Activated B cell treated with CpG ODN at 0.5 μM for 24 hours (primary cell): ENCODE measurements at regions not wholly inside any gene's neighbourhood (a gene's known extent, or its start where the extent isn't known, plus 50 kb on each side); places are given as distances from the start of the nearest gene placed in this dataset.
"Not testable (repeated sequence)": the region's sequence is repeated elsewhere in the genome, so short reads cannot be mapped to it uniquely, and the experiment has no call there.

Source experiments
- ATAC-seq: fragments of 200-7000 bp; cut with Tn5 transposase; one replicate; pipeline ENCODE4 v1.10.0; 2021; ENCODE audit warnings: low read depth, mild to moderate bottlenecking, moderate library complexity
- CTCF ChIA-PET: fragments of 350-600 bp; sonication (Branson Sonifier 250); formaldehyde crosslinking; loops from one replicate; lab custom pipeline; 2021; ENCODE audit warnings: antibody characterized with exemption; lab: Charles Lee
- POLR2A ChIA-PET: fragments of 350-600 bp; sonication (Branson Sonifier 250); formaldehyde crosslinking; loops from one replicate; lab custom pipeline; 2021; ENCODE audit warnings: antibody characterized with exemption; lab: Charles Lee
- DNase-seq: peaks from one replicate; pipeline ENCODE4 v3.0.0; 2022
- H3K27ac Mint-ChIP-seq: one replicate; pipeline ENCODE4 v1.8.0; 2020; ENCODE audit warnings: mixed read lengths
- H3K27me3 Mint-ChIP-seq: one replicate; pipeline ENCODE4 v1.8.0; 2021; ENCODE audit warnings: mixed read lengths
- H3K36me3 Mint-ChIP-seq: one replicate; pipeline ENCODE4 v1.8.0; 2021; ENCODE audit warnings: low read depth, mixed read lengths
- H3K4me1 Mint-ChIP-seq: one replicate; pipeline ENCODE4 v1.8.0; 2021; ENCODE audit warnings: mixed read lengths
- H3K4me3 Mint-ChIP-seq: one replicate; pipeline ENCODE4 v1.8.0; 2020; ENCODE audit warnings: mild to moderate bottlenecking, mixed read lengths
- H3K9me3 Mint-ChIP-seq: one replicate; pipeline ENCODE4 v1.8.0; 2020; ENCODE audit warnings: mixed read lengths
- intact Hi-C: fragments of 100-400 bp; cut with micrococcal nuclease; formaldehyde crosslinking; loops from one replicate; pipeline ENCODE4 v1.15.1; 2024
- TF ChIP-seq, protein P1 (sequence below): fragments of 200-600 bp; IDR thresholded peaks from one replicate; pipeline ENCODE4 v1.8.0; 2022; ENCODE audit warnings: antibody characterized with exemption, mild to moderate bottlenecking

DNA sequence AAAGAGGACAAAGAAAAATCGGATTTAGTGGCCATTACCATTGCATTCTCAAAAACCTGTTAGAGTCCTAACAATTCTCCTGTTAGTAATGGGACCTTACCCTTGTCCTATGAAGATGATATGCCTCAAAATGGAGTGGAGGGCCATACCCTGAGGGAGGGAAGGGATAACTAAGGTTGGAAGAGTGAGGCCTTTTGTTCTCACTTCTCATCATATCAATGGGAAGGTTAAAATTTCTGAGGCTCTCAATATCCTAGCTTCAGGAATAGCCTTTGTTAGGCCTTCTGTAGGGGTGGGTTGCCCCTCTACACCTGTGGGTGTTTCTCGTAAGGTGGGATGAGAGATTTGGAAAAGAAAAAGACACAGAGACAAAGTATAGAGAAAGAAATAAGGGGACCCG, 109.4 kb upstream of the SGIP1 start:
- DNase-seq, H3K9me3 Mint-ChIP-seq, H3K27ac Mint-ChIP-seq, ATAC-seq, H3K36me3 Mint-ChIP-seq, H3K27me3 Mint-ChIP-seq, intact Hi-C loops, H3K4me3 Mint-ChIP-seq: not testable (repeated sequence)
- H3K4me1 Mint-ChIP-seq, result peaks cover 18% of the 10 kb centered on the region
- ChIA-PET CTCF (interaction anchor here (1.1 kb wide), 1 partner anchor 12 kb away, joined by 5 read pairs; no protein-coding TSS in a partner anchor), POLR2A (interaction anchor here (0.6 kb wide), 1 partner anchor 49 kb away, joined by 3 read pairs; no protein-coding TSS in a partner anchor)

DNA sequence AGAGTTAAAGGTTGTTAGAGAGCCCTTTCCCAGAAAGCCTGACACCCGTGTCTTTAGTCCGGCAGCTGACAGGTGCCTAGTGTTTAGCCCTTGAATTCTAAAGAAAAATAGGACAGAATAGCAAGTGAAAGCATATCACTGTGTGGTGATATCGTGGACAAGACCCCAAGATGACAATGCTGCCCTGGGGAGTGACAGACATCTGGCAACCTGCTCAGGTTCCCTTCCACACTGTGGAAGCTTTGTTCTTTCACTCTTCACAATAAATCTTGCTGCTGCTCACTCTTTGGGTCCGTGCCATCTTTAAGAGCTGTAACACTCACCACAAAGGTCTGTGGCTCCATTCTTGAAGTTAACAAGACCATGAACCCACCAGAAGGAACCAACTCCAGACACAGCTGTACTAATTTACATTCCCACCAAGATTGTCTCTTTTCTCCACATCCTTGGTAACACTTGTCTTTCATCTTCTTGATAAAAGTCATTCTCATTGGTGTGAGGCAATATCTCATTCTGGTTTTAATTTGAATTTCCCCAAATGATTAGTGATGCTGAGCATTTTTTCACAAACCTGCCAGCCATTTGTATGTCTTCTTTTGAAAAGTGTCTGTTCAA, 107.6 kb upstream of the SGIP1 start:
- peak overlapping the region; percentile 35 for H3K4me3 Mint-ChIP-seq
- ChIA-PET POLR2A (interaction anchor here (0.8 to 2.5 kb wide), 2 partner anchors 25 to 31 kb away, joined by 3 to 9 read pairs; no protein-coding TSS in a partner anchor), CTCF (no interaction called here)
- TF ChIP-seq, protein P1, sequence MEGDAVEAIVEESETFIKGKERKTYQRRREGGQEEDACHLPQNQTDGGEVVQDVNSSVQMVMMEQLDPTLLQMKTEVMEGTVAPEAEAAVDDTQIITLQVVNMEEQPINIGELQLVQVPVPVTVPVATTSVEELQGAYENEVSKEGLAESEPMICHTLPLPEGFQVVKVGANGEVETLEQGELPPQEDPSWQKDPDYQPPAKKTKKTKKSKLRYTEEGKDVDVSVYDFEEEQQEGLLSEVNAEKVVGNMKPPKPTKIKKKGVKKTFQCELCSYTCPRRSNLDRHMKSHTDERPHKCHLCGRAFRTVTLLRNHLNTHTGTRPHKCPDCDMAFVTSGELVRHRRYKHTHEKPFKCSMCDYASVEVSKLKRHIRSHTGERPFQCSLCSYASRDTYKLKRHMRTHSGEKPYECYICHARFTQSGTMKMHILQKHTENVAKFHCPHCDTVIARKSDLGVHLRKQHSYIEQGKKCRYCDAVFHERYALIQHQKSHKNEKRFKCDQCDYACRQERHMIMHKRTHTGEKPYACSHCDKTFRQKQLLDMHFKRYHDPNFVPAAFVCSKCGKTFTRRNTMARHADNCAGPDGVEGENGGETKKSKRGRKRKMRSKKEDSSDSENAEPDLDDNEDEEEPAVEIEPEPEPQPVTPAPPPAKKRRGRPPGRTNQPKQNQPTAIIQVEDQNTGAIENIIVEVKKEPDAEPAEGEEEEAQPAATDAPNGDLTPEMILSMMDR, result no peak
- peak overlapping the region; percentile 19 for H3K27ac Mint-ChIP-seq
- peaks cover 8% of the 10 kb centered on the region for H3K36me3 Mint-ChIP-seq
- peaks cover 12% of the 10 kb centered on the region for H3K4me1 Mint-ChIP-seq
- intact Hi-C loops, result no loop called here
- ATAC-seq, result peak; percentile 25
- H3K9me3 Mint-ChIP-seq, result peaks cover 21% of the 10 kb centered on the region
- no peaks in the 10 kb centered on the region for H3K27me3 Mint-ChIP-seq
- no peak for DNase-seq

DNA sequence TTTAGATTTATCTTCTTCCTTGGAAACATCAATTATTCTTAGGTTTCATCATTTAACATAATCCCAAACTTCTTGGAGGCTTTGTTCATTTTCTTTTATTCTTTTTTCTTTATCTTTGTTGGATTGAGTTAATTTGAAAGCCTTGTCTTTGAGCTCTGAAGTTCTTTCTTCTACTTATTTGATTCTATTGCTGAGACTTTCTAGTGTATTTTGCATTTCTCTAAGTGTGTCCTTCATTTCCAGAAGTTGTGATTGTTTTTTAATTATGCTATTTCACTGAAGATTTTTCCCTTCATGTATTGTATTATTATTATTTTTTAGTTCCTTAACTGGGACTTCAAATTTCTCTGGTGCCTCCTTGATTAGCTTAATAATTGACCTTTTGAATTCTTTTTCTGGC, 103.1 kb upstream of the SGIP1 start:
- ChIA-PET POLR2A (interaction anchor here (0.7 to 1.8 kb wide), 3 partner anchors 29 to 96 kb away, joined by 3 to 6 read pairs (median 3); no protein-coding TSS in a partner anchor), CTCF (interaction anchor here (1.3 to 1.5 kb wide), 2 partner anchors 16 to 28 kb away, joined by 3 to 4 read pairs; no protein-coding TSS in a partner anchor)
- intact Hi-C loops, result loop anchor here (10.0 kb wide), 1 partner anchor 494 kb away; the partner anchor contains the start of genes DNAI4 and MIER1
- not testable (repeated sequence) for H3K27me3 Mint-ChIP-seq, H3K4me3 Mint-ChIP-seq, DNase-seq, H3K27ac Mint-ChIP-seq, H3K4me1 Mint-ChIP-seq, ATAC-seq, H3K36me3 Mint-ChIP-seq
- H3K9me3 Mint-ChIP-seq, result peaks cover 33% of the 10 kb centered on the region

DNA sequence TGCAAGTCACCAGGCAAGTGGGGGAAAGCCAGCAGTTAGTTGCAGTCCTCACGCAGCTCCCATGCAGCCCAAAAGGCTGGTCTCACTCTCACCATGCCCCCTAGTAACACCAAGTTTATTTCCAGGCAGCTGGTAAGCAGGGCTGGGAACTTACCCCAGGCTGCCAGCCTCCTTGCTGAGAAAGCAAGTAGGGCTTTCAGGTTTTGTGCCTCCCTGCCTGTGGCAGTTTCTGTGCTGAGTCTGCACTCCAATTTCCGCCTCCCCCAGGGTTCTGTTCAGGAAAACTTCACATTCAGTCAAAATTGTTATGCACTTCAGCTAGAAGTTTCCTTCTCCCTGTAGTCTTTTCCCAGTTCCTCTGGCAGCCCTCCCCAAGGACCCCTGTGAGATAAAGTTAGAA, 102.0 kb upstream of the SGIP1 start:
- H3K36me3 Mint-ChIP-seq, result peaks cover 9% of the 10 kb centered on the region
- ChIA-PET CTCF (interaction anchor here (1.5 kb wide), 1 partner anchor 14 kb away, joined by 4 read pairs; no protein-coding TSS in a partner anchor), POLR2A (interaction anchor here (0.5 to 1.8 kb wide), 3 partner anchors 30 to 404 kb away, joined by 3 to 19 read pairs (median 6); no protein-coding TSS in a partner anchor)
- H3K4me3 Mint-ChIP-seq, result no peak overlapping the region
- peaks cover 33% of the 10 kb centered on the region for H3K9me3 Mint-ChIP-seq
- ATAC-seq (no peak), DNase-seq (no peak)
- intact Hi-C loops, result loop anchor here (10.0 kb wide), 1 partner anchor 493 kb away; the partner anchor contains the start of genes DNAI4 and MIER1
- TF ChIP-seq, protein P1, result no peak
- peaks cover 11% of the 10 kb centered on the region for H3K4me1 Mint-ChIP-seq
- H3K27me3 Mint-ChIP-seq, result no peaks in the 10 kb centered on the region
- H3K27ac Mint-ChIP-seq, result no peak overlapping the region

DNA sequence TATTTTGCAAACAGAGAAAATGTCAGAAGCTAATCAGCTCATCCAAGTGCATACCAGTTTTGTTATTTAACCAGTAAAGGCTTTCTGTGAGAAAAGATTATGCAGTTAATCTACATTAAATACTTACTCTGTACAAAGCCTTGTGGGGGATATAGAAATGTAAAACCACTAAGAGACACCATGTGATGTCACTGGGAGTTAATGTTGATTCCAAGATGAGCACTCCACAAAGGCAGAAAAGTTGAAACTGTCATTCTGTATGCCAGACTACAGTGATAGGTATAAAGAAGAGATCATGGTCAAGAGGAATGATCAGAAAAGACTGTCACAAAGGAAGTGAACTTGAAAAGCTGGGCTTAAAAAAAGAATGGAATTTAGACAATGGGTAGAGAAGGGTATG, 100.3 kb upstream of the SGIP1 start:
- no peak overlapping the region for H3K27ac Mint-ChIP-seq
- TF ChIP-seq, protein P1, result no peak
- ChIA-PET CTCF (interaction anchor here (1.3 kb wide), 1 partner anchor 13 kb away, joined by 4 read pairs; no protein-coding TSS in a partner anchor), POLR2A (interaction anchor here (0.8 kb wide), 1 partner anchor 59 kb away, joined by 4 read pairs; no protein-coding TSS in a partner anchor)
- H3K4me1 Mint-ChIP-seq, result peaks cover 21% of the 10 kb centered on the region
- H3K4me3 Mint-ChIP-seq, result no peak overlapping the region
- DNase-seq (no peak), ATAC-seq (no peak)
- H3K9me3 Mint-ChIP-seq, result peaks cover 30% of the 10 kb centered on the region
- H3K27me3 Mint-ChIP-seq, result no peaks in the 10 kb centered on the region
- intact Hi-C loops, result loop anchor here (10.0 kb wide), 1 partner anchor 491 kb away; the partner anchor contains the start of genes DNAI4 and MIER1
- peaks cover 7% of the 10 kb centered on the region for H3K36me3 Mint-ChIP-seq

DNA sequence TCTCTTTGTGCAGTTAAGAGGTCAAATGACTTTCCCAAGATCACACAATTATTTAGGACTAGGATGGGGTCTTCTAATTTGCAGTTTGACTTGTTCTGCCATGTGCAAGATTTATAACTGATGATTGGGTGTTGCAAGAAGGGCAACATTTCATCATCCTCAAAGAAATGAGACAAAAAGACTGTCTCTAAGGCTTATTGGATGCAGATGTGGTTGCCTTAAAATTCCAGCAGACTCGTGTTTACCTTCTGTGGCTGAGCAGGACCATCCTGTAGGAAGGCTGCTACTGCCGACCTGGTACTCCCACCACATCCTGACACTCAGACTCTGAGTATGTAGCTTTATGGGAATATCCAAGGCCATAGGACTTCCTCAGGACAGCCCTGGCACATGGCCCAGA, 99.9 kb upstream of the SGIP1 start:
- intact Hi-C loops, result loop anchor here (10.0 kb wide), 1 partner anchor 491 kb away; the partner anchor contains the start of genes DNAI4 and MIER1

More for the DNA sequence above, 99.9 kb upstream of the SGIP1 start:
- peaks cover 26% of the 10 kb centered on the region for H3K4me1 Mint-ChIP-seq
- no peak overlapping the region for H3K4me3 Mint-ChIP-seq
- DNase-seq (no peak), ATAC-seq (no peak)
- ChIA-PET POLR2A (interaction anchor here (0.8 kb wide), 1 partner anchor 59 kb away, joined by 4 read pairs; no protein-coding TSS in a partner anchor), CTCF (interaction anchor here (1.3 to 1.6 kb wide), 2 partner anchors 12 to 29 kb away, joined by 4 read pairs; no protein-coding TSS in a partner anchor)
- H3K9me3 Mint-ChIP-seq, result peaks cover 28% of the 10 kb centered on the region
- peaks cover 7% of the 10 kb centered on the region for H3K36me3 Mint-ChIP-seq
- TF ChIP-seq, protein P1, result no peak
- H3K27ac Mint-ChIP-seq, result no peak overlapping the region
- no peaks in the 10 kb centered on the region for H3K27me3 Mint-ChIP-seq
